H9 (cell line): ENCODE measurements at regions not wholly inside any gene's neighbourhood (a gene's known extent, or its start where the extent isn't known, plus 50 kb on each side); places are given as distances from the start of the nearest gene placed in this dataset.

Source experiments
- DNase-seq: peaks from one replicate; pipeline ENCODE4 v3.0.0-alpha.2; 2017
- H2AFZ ChIP-seq: one replicate; pipeline ENCODE4 v1.6.1; 2013; ENCODE audit warnings: mild to moderate bottlenecking, low read length, control low read depth, moderate library complexity
- H2AK5ac ChIP-seq: 2 replicates; pipeline ENCODE4 v1.6.1; 2013; ENCODE audit warnings: low read length, control low read depth, mixed read lengths; ENCODE audit not compliant: insufficient read length
- H2BK120ac ChIP-seq: one replicate; pipeline ENCODE4 v1.6.1; 2013; ENCODE audit warnings: low read depth, mild to moderate bottlenecking, low read length, control low read depth, inconsistent platforms; ENCODE audit not compliant: poor library complexity, severe bottlenecking
- H2BK12ac ChIP-seq: 2 replicates; pipeline ENCODE4 v1.6.1; 2013; ENCODE audit warnings: low read length, control low read depth, mixed read lengths, low read depth; ENCODE audit not compliant: insufficient read length
- H2BK15ac ChIP-seq: 2 replicates; pipeline ENCODE4 v1.6.1; 2013; ENCODE audit warnings: low read depth, low read length, control low read depth
- H2BK20ac ChIP-seq: one replicate; pipeline ENCODE4 v1.6.1; 2013; ENCODE audit warnings: low read depth, mild to moderate bottlenecking, low read length, control low read depth, inconsistent platforms; ENCODE audit not compliant: poor library complexity, severe bottlenecking
- H2BK5ac ChIP-seq: 2 replicates; pipeline ENCODE4 v1.6.1; 2013; ENCODE audit warnings: low read length, control low read depth, mixed read lengths; ENCODE audit not compliant: insufficient read length
- H3K14ac ChIP-seq: 2 replicates; pipeline ENCODE4 v1.6.1; 2013; ENCODE audit warnings: low read length, control low read depth; ENCODE audit not compliant: insufficient read depth
- H3K18ac ChIP-seq: 2 replicates; pipeline ENCODE4 v1.6.1; 2013; ENCODE audit warnings: low read depth, mild to moderate bottlenecking, mixed read lengths, low read length, control low read depth; ENCODE audit not compliant: insufficient read length
- H3K23ac ChIP-seq: 2 replicates; pipeline ENCODE4 v1.6.1; 2013; ENCODE audit warnings: low read length, control low read depth, mixed read lengths, low read depth; ENCODE audit not compliant: insufficient read length
- H3K23me2 ChIP-seq: 2 replicates; pipeline ENCODE4 v1.6.1; 2013; ENCODE audit warnings: low read depth, mild to moderate bottlenecking, mixed read lengths, low read length, control low read depth; ENCODE audit not compliant: insufficient read length, poor library complexity, severe bottlenecking
- H3K27ac ChIP-seq: 2 replicates; pipeline ENCODE4 v1.5.1; 2013; ENCODE audit warnings: low read length, control low read depth, mixed read lengths, low read depth; ENCODE audit not compliant: insufficient read length
- H3K27me3 ChIP-seq: 2 replicates; pipeline ENCODE4 v1.6.1; 2013; ENCODE audit warnings: low read length, control low read depth, inconsistent platforms; ENCODE audit not compliant: insufficient read depth
- H3K4ac ChIP-seq: 2 replicates; pipeline ENCODE4 v1.6.1; 2013; ENCODE audit warnings: low read depth, mild to moderate bottlenecking, control low read depth, inconsistent platforms, low read length, moderate library complexity
- H3K4me1 ChIP-seq: 2 replicates; pipeline ENCODE4 v1.6.1; 2013; ENCODE audit warnings: low read length, control low read depth, inconsistent platforms; ENCODE audit not compliant: insufficient read depth
- H3K4me2 ChIP-seq: 2 replicates; pipeline ENCODE4 v1.6.1; 2013; ENCODE audit warnings: low read length, control low read depth, mixed read lengths; ENCODE audit not compliant: insufficient read length, insufficient read depth
- H3K56ac ChIP-seq: 2 replicates; pipeline ENCODE4 v1.6.1; 2013; ENCODE audit warnings: low read depth, mild to moderate bottlenecking, mixed read lengths, low read length, control low read depth; ENCODE audit not compliant: insufficient read length
- H3K79me1 ChIP-seq: 2 replicates; pipeline ENCODE4 v1.6.1; 2013; ENCODE audit warnings: low read depth, mild to moderate bottlenecking, moderate library complexity, low read length, control low read depth, inconsistent platforms; ENCODE audit not compliant: insufficient read depth, poor library complexity, severe bottlenecking
- H3K79me2 ChIP-seq: 2 replicates; pipeline ENCODE4 v1.6.1; 2013; ENCODE audit warnings: low read length, control low read depth, inconsistent platforms; ENCODE audit not compliant: insufficient read depth
- H3K9ac ChIP-seq: 2 replicates; pipeline ENCODE4 v1.6.1; 2013; ENCODE audit warnings: low read length, control low read depth, mixed read lengths; ENCODE audit not compliant: insufficient read length; ENCODE audit errors: extremely low read depth
- H3K9me3 ChIP-seq: one replicate; pipeline ENCODE4 v1.6.1; 2013; ENCODE audit warnings: low read depth, low read length, inconsistent platforms; ENCODE audit not compliant: control insufficient read depth
- H3T11ph ChIP-seq: one replicate; pipeline ENCODE4 v1.6.1; 2013; ENCODE audit warnings: mild to moderate bottlenecking, low read length, control low read depth, inconsistent platforms
- H4K20me1 ChIP-seq: one replicate; pipeline ENCODE4 v1.6.1; 2013; ENCODE audit not compliant: control insufficient read depth, insufficient read length, insufficient read depth
- H4K5ac ChIP-seq: 2 replicates; pipeline ENCODE4 v1.6.1; 2013; ENCODE audit warnings: low read depth, mild to moderate bottlenecking, mixed read lengths, low read length, control low read depth; ENCODE audit not compliant: insufficient read length
- H4K8ac ChIP-seq: replicated peaks from 2 replicates; pipeline ENCODE4 v1.6.1; 2013; ENCODE audit warnings: low read length, control low read depth, mixed read lengths, low read depth; ENCODE audit not compliant: insufficient read length
- H4K91ac ChIP-seq: 2 replicates; pipeline ENCODE4 v1.6.1; 2013; ENCODE audit warnings: low read depth, mild to moderate bottlenecking, moderate library complexity, mixed read lengths, low read length, control low read depth; ENCODE audit not compliant: insufficient read length
- H3K27ac Mint-ChIP-seq, 3 experiments: 2 replicates in 2 of 3; 3 replicates in 1 of 3; pipeline ENCODE4 v1.8.0; 2020 to 2021; ENCODE audit warnings: mixed read lengths in 3 of 3, mild to moderate bottlenecking in 1 of 3, moderate library complexity in 1 of 3
- H3K27me3 Mint-ChIP-seq: 2 replicates; pipeline ENCODE4 v1.8.0; 2021; ENCODE audit warnings: low read depth, mild to moderate bottlenecking, moderate library complexity, mixed read lengths
- H3K36me3 Mint-ChIP-seq, 3 experiments: 2 replicates in 2 of 3; 3 replicates in 1 of 3; pipeline ENCODE4 v1.8.0; 2020 to 2021; ENCODE audit warnings: low read depth in 3 of 3, mixed read lengths in 3 of 3; ENCODE audit not compliant: insufficient read depth in 1 of 3
- H3K4me1 Mint-ChIP-seq, 2 experiments: 2 replicates each; pipeline ENCODE4 v1.8.0; 2020; ENCODE audit warnings: mixed read lengths in 2 of 2
- H3K4me3 Mint-ChIP-seq, 2 experiments: 2 replicates in 1 of 2; 3 replicates in 1 of 2; pipeline ENCODE4 v1.8.0; 2020 to 2021; ENCODE audit warnings: mild to moderate bottlenecking in 2 of 2, mixed read lengths in 2 of 2, moderate library complexity in 1 of 2
- H3K9me3 Mint-ChIP-seq, 2 experiments: 2 replicates in 1 of 2; 3 replicates in 1 of 2; pipeline ENCODE4 v1.8.0; 2020; ENCODE audit warnings: mild to moderate bottlenecking in 2 of 2, mixed read lengths in 2 of 2, moderate library complexity in 1 of 2
- WGBS: extraction: QIAGEN DNeasy Blood & Tissue Kit; methylation state at CpG from one replicate; pipeline ENCODE4 v1.1.7; 2013; ENCODE audit warnings: missing lambda C conversion rate, low lambda C conversion rate, mixed read lengths; ENCODE audit not compliant: insufficient read length; ENCODE audit errors: extremely low coverage; 5-methylcytosine and 5-hydroxymethylcytosine counted together
- TF ChIP-seq, protein P1 (sequence below): fragments of 200-600 bp; sonication (generic); conservative IDR thresholded peaks from 3 replicates; pipeline ENCODE4 v1.8.0; 2021; ENCODE audit warnings: antibody characterized with exemption, mild to moderate bottlenecking

DNA sequence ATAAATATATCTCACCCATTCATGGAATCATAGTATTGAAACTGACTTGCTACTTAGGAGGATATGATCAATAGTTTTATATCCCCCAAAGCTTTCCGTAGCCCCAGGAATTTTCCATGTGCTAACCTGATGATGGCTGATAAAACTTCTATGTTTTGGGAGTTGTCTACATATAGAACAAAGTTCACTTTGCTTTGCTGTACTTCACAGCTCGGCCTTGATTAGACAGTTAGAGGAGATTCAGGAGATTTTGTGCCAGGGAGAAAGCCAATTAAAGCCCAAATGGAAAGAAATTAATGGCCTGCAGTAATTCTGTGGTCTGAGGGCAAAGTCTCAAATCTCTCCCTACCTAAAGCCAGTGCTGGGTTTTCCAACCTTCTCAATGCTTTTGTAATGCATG lies 114.9 kb upstream of the SLC34A2 start:
- H2BK15ac ChIP-seq = no peak overlapping the region
- no peak overlapping the region for H3K4ac ChIP-seq
- H3K18ac ChIP-seq = no peak overlapping the region
- H4K8ac ChIP-seq = no peak overlapping the region
- no peak overlapping the region for H2BK12ac ChIP-seq
- H3K79me2 ChIP-seq = no peaks in the 10 kb centered on the region
- Mint-ChIP-seq H3K36me3 (no peaks in the 10 kb centered on the region), H3K9me3 (no peaks in the 10 kb centered on the region), H3K4me1 (peaks cover 9 to 11% of the 10 kb centered on the region in 2 experiments), H3K4me3 (no peak overlapping the region), H3K27me3 (no peaks in the 10 kb centered on the region; the same call in 1 of the 2 replicates), H3K27ac (no peak overlapping the region)
- no peak overlapping the region for H3K27ac ChIP-seq
- H2BK20ac ChIP-seq = no peak overlapping the region
- no peak overlapping the region for H3K9ac ChIP-seq
- H3T11ph ChIP-seq = no peak overlapping the region
- no peaks in the 10 kb centered on the region for H3K4me1 ChIP-seq
- peak overlapping the region; percentile 7 for H2AFZ ChIP-seq
- H2BK120ac ChIP-seq = no peak overlapping the region
- no peak overlapping the region for H3K14ac ChIP-seq
- H2BK5ac ChIP-seq = no peak overlapping the region
- no peaks in the 10 kb centered on the region for H3K79me1 ChIP-seq
- no peak overlapping the region for H3K4me2 ChIP-seq
- H4K91ac ChIP-seq = no peak overlapping the region
- H3K23ac ChIP-seq = no peak overlapping the region
- H3K27me3 ChIP-seq = no peaks in the 10 kb centered on the region
- H4K20me1 ChIP-seq = no peaks in the 10 kb centered on the region
- H3K56ac ChIP-seq = no peak overlapping the region
- no CpG with 5 or more reads among the region's 2 CpGs for WGBS
- DNase-seq = no peak
- no peak overlapping the region for H4K5ac ChIP-seq
- H2AK5ac ChIP-seq = no peak overlapping the region
- TF ChIP-seq, protein P1, sequence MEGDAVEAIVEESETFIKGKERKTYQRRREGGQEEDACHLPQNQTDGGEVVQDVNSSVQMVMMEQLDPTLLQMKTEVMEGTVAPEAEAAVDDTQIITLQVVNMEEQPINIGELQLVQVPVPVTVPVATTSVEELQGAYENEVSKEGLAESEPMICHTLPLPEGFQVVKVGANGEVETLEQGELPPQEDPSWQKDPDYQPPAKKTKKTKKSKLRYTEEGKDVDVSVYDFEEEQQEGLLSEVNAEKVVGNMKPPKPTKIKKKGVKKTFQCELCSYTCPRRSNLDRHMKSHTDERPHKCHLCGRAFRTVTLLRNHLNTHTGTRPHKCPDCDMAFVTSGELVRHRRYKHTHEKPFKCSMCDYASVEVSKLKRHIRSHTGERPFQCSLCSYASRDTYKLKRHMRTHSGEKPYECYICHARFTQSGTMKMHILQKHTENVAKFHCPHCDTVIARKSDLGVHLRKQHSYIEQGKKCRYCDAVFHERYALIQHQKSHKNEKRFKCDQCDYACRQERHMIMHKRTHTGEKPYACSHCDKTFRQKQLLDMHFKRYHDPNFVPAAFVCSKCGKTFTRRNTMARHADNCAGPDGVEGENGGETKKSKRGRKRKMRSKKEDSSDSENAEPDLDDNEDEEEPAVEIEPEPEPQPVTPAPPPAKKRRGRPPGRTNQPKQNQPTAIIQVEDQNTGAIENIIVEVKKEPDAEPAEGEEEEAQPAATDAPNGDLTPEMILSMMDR = no peak
- no peaks in the 10 kb centered on the region for H3K9me3 ChIP-seq
- H3K23me2 ChIP-seq = no peaks in the 10 kb centered on the region
